ENCODE measurements at regions not wholly inside any gene's neighbourhood (a gene's known extent, or its start where the extent isn't known, plus 50 kb on each side); places are given as distances from the start of the nearest gene placed in this dataset.

DNA sequence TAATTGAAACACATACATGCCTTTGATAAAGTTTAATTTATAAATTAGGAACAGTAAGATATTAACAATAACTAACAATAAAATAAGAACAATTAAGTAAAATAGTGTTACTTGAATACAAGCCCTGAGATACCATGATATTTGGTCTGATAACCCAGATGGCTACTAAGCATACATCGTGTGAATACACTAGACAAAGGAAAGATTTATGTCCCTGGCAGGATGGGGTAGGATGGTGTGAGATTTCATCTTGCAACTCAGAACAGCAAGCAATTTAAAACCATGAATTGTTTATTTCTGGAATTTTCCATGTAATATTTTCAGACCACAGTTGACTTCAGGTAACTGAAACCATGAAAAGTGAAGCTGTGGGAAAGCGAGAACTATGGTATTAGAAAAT, 169.5 kb downstream of the DIPK2A start:
- TF ChIP-seq ZNF274 (IDR thresholded peaks at IDR 0.05; ENCODE audit: low read depth, low read length) (no peak), SUZ12 (IDR thresholded peaks at IDR 0.05; ENCODE audit: extremely low read depth, insufficient read depth, insufficient read length) (no peak), YY1 (IDR thresholded peaks at IDR 0.05; ENCODE audit: insufficient read depth, insufficient read length) (no peak)

All from NT2/D1 (cell line).